Pancreas (tissue), 10 donors: ENCODE measurements at regions not wholly inside any gene's neighbourhood (a gene's known extent, or its start where the extent isn't known, plus 50 kb on each side); places are given as distances from the start of the nearest gene placed in this dataset.

ENCODE experiments used
- ATAC-seq, 4 donors: fragments of 200-7000 bp; cut with Tn5 transposase; one replicate each; pipeline versions ENCODE4 v1.8.0 to v1.9.1; 2020; ENCODE audit warnings: mild to moderate bottlenecking in 4 of 4, moderate library complexity in 4 of 4
- DNase-seq, 6 donors: peaks; one replicate each; pipeline ENCODE4 v3.0.0-alpha.2; 2020
- FAIRE-seq: peaks from 2 replicates; lab custom pipeline; 2012; peaks lifted over from hg19 to GRCh38; lab: Jason Lieb, UNC
- H3K27ac ChIP-seq, 4 donors: fragments of 200-600 bp; sonication (generic); 1 replicate in 3 of 4; 2 replicates in 1 of 4; pipeline versions ENCODE4 v1.5.0 to v1.8.0; 2020
- H3K27me3 ChIP-seq, 4 donors: fragments of 200-600 bp; one replicate each; pipeline ENCODE4 v1.8.0; 2021
- H3K36me3 ChIP-seq, 3 donors: fragments of 200-600 bp; sonication (generic) in 1 of 3; one replicate each; pipeline versions ENCODE4 v1.5.0 to v1.8.0; 2020 to 2021
- H3K4me1 ChIP-seq, 3 donors: fragments of 200-600 bp; one replicate each; pipeline ENCODE4 v1.8.0; 2021
- H3K4me3 ChIP-seq, 4 donors: fragments of 200-600 bp; sonication (generic) in 2 of 4; one replicate each; pipeline versions ENCODE4 v1.5.0 to v1.8.0; 2020 to 2021
- H3K9me3 ChIP-seq, 4 donors: fragments of 200-600 bp; one replicate each; pipeline ENCODE4 v1.8.0; 2021
- CTCF ChIP-seq, 4 donors: fragments of 200-600 bp; sonication (generic) in 3 of 4; IDR thresholded peaks; one replicate each; pipeline versions ENCODE4 v1.5.0 to v1.8.0; 2021; ENCODE audit warnings: antibody characterized with exemption in 4 of 4
- WGBS, 2 donors: extraction: QIAGEN DNeasy Blood & Tissue Kit; methylation state at CpG; one replicate each; pipeline ENCODE4 v1.1.7; 2013; 5-methylcytosine and 5-hydroxymethylcytosine counted together
- intact Hi-C, 3 donors: fragments of 100-400 bp; cut with DNase I; formaldehyde crosslinking; loops; one replicate each; pipeline versions ENCODE4 v1.11.1 to v1.14.2; 2022
- donor health status: healthy with polysubstance abuse.
- donor health status: DM: no; HTN: no; CAD: no; lungs with moderate emphysema.
- donor health status: DM: no; HTN: no; CAD: no.
- donor health status: control.
- donor health status: control.
- donor health status: Bipolar disorder and iron deficiency.
- donor health status: DM: yes; HTN: yes; CAD: no.
- donor health status: DM: no; HTN: no; CAD: no.
- donor health status: DM: no; HTN: no; CAD: no.
- donor health status: DM: yes; HTN: yes; CAD: no.

- Histone ChIP-seq H3K4me1 (no peaks in the 10 kb centered on the region), H3K36me3 (no peaks in the 10 kb centered on the region), H3K27ac (no peak overlapping the region), H3K4me3 (no peak overlapping the region), H3K27me3 (peaks cover 0 to under 1% (median 0%) of the 10 kb centered on the region in 4 donors), H3K9me3 (no peaks in the 10 kb centered on the region)
- ATAC-seq (no peak), DNase-seq (no peak), FAIRE-seq (no peak)
- intact Hi-C loops, result no loop called here
- 70 to 79% methylated on average over 6 of the region's 6 CpGs for WGBS, 2 donors
- no peak for TF ChIP-seq CTCF (IDR thresholded peaks at IDR 0.05)
Observed at GRCh38 chr10:15462253-15462897, 91.3 kb upstream of the FAM171A1 start.

- DNase-seq, result peak in 1 of 6 donors; percentile 17
- WGBS, 2 donors, result 41 to 50% methylated on average over 9 of the region's 9 CpGs
- intact Hi-C loops, result no loop called here
- Histone ChIP-seq H3K27me3 (peaks cover 0 to 9% (median 0%) of the 10 kb centered on the region in 4 donors), H3K9me3 (no peaks in the 10 kb centered on the region), H3K4me3 (no peak overlapping the region), H3K4me1 (no peaks in the 10 kb centered on the region), H3K27ac (no peak overlapping the region), H3K36me3 (no peaks in the 10 kb centered on the region)
- ATAC-seq, result peak in 3 of 4 donors; percentile 20 to 63 (median 34)
- TF ChIP-seq CTCF (IDR thresholded peaks at IDR 0.05), result no peak
- no peak for FAIRE-seq
Observed at GRCh38 chr10:15461353-15462108, 90.4 kb upstream of the FAM171A1 start.

- no peak for TF ChIP-seq CTCF (IDR thresholded peaks at IDR 0.05)
- H3K36me3 ChIP-seq, result no peaks in the 10 kb centered on the region
- intact Hi-C loops, result no loop called here
- ATAC-seq (no peak), FAIRE-seq (no peak), DNase-seq (no peak)
- H3K4me3 ChIP-seq, result no peak overlapping the region
- H3K9me3 ChIP-seq, result no peaks in the 10 kb centered on the region
- no peak overlapping the region for H3K27ac ChIP-seq
- peaks cover 0 to 9% (median 0%) of the 10 kb centered on the region in 4 donors for H3K27me3 ChIP-seq
- 59 to 78% methylated on average over 3 of the region's 3 CpGs for WGBS, 2 donors
- H3K4me1 ChIP-seq, result no peaks in the 10 kb centered on the region
Observed at GRCh38 chr10:15460661-15461060, 89.6 kb upstream of the FAM171A1 start.

DNA sequence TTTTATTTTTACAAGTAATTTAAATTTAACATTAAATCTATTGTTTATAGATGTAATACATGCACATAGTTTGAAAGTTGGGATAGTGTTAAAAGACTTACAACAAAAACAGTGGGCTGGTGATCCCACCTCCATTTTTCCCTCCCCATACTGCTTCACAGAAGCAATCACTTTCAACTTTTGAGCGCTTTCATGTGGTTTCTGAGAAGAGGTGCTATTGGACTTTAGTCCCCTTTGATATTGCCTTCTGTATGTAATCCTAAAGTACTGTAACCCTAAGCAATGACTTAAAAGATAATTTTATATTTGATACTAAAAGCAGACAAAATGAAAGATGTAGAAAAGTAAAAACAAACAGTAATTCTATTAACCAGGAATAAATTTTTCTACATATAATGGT lies 88.1 kb upstream of the FAM171A1 start:
- DNase-seq (no peak), FAIRE-seq (no peak), ATAC-seq (no peak)
- no peaks in the 10 kb centered on the region for H3K4me1 ChIP-seq
- H3K4me3 ChIP-seq, result no peak overlapping the region
- H3K27ac ChIP-seq, result no peak overlapping the region
- H3K27me3 ChIP-seq, result peaks cover 0 to 10% (median 0%) of the 10 kb centered on the region in 4 donors
- intact Hi-C loops, result no loop called here
- no peaks in the 10 kb centered on the region for H3K9me3 ChIP-seq
- no peaks in the 10 kb centered on the region for H3K36me3 ChIP-seq
- WGBS, 2 donors, result 58 to 73% methylated on average over 1 of the region's 1 CpG
- no peak for TF ChIP-seq CTCF (IDR thresholded peaks at IDR 0.05)

- DNase-seq, result no peak
- Histone ChIP-seq H3K9me3 (no peaks in the 10 kb centered on the region), H3K27ac (no peak overlapping the region), H3K27me3 (peaks cover 0 to 12% (median 0%) of the 10 kb centered on the region in 4 donors), H3K4me1 (no peaks in the 10 kb centered on the region), H3K36me3 (no peaks in the 10 kb centered on the region), H3K4me3 (no peak overlapping the region)
- intact Hi-C loops, result no loop called here
- no peak for FAIRE-seq
- TF ChIP-seq CTCF (IDR thresholded peaks at IDR 0.05), result no peak
- no peak for ATAC-seq
- 85 to 93% methylated on average over 5 of the region's 5 CpGs for WGBS, 2 donors
Observed at GRCh38 chr10:15457382-15457781, 86.3 kb upstream of the FAM171A1 start.
